IPS DF 19.7 (cell line): ENCODE measurements at regions not wholly inside any gene's neighbourhood (a gene's known extent, or its start where the extent isn't known, plus 50 kb on each side); places are given as distances from the start of the nearest gene placed in this dataset.

ENCODE experiments used
- DNase-seq: peaks from one replicate; pipeline ENCODE4 v3.0.0-alpha.2; 2013; ENCODE audit warnings: low read depth, low spot score

GRCh38 chr13:30107521-30108136, 199.7 kb downstream of the KATNAL1 start:
- no peak for DNase-seq

- no peak for DNase-seq
Measured at GRCh38 chr13:30107121-30107520, 200.2 kb downstream of the KATNAL1 start.

GRCh38 chr13:30105381-30105780, 202.0 kb downstream of the KATNAL1 start:
- no peak for DNase-seq

- no peak for DNase-seq
Measured at GRCh38 chr13:30103161-30103840, 204.1 kb downstream of the KATNAL1 start.

- no peak for DNase-seq
Measured at GRCh38 chr13:30100226-30100625, 207.1 kb downstream of the KATNAL1 start.

GRCh38 chr13:30097701-30098100, 209.7 kb downstream of the KATNAL1 start:
- DNase-seq: no peak

- DNase-seq: no peak
Measured at GRCh38 chr13:30097089-30097488, 210.3 kb downstream of the KATNAL1 start.

GRCh38 chr13:30094015-30094414, 213.3 kb downstream of the KATNAL1 start:
- DNase-seq: no peak

- DNase-seq: no peak
Measured at GRCh38 chr13:30093236-30093635, 214.1 kb downstream of the KATNAL1 start.

- DNase-seq: no peak
Measured at GRCh38 chr13:30091691-30092090, 215.7 kb downstream of the KATNAL1 start.

GRCh38 chr13:30091035-30091434, 216.3 kb downstream of the KATNAL1 start:
- no peak for DNase-seq

GRCh38 chr13:30088312-30088855, 219.0 kb downstream of the KATNAL1 start:
- no peak for DNase-seq

GRCh38 chr13:30085087-30085486, 222.3 kb downstream of the KATNAL1 start:
- DNase-seq: no peak

GRCh38 chr13:30082391-30082790, 225.0 kb downstream of the KATNAL1 start:
- DNase-seq: no peak

- no peak for DNase-seq
Measured at GRCh38 chr13:30081331-30081730, 226.0 kb downstream of the KATNAL1 start.

GRCh38 chr13:30079501-30079900, 227.8 kb downstream of the KATNAL1 start:
- no peak for DNase-seq

- DNase-seq: no peak
Measured at GRCh38 chr13:30078059-30078458, 227.6 kb upstream of the UBL3 start.

GRCh38 chr13:30077240-30077735, 226.9 kb upstream of the UBL3 start:
- no peak for DNase-seq

GRCh38 chr13:30074955-30075614, 224.7 kb upstream of the UBL3 start:
- no peak for DNase-seq

GRCh38 chr13:30074431-30074830, 224.0 kb upstream of the UBL3 start:
- DNase-seq: no peak

GRCh38 chr13:30072818-30073186, 222.4 kb upstream of the UBL3 start:
- no peak for DNase-seq

- DNase-seq: no peak
Measured at GRCh38 chr13:30071969-30072817, 221.8 kb upstream of the UBL3 start.
